Osteocyte (in vitro differentiated cells): ENCODE measurements at regions not wholly inside any gene's neighbourhood (a gene's known extent, or its start where the extent isn't known, plus 50 kb on each side); places are given as distances from the start of the nearest gene placed in this dataset.

Experiments used
- DNase-seq: peaks from one replicate; pipeline ENCODE4 v3.0.0; 2021; ENCODE audit warnings: mixed read lengths; ENCODE audit not compliant: unreplicated experiment; ENCODE audit errors: extremely low spot score
- H3K27ac Mint-ChIP-seq: one replicate; pipeline ENCODE4 v1.8.0; 2021; ENCODE audit warnings: mild to moderate bottlenecking, mixed read lengths; ENCODE audit not compliant: unreplicated experiment
- H3K27me3 Mint-ChIP-seq: one replicate; pipeline ENCODE4 v1.8.0; 2021; ENCODE audit warnings: mixed read lengths; ENCODE audit not compliant: unreplicated experiment
- H3K36me3 Mint-ChIP-seq: one replicate; pipeline ENCODE4 v1.8.0; 2021; ENCODE audit warnings: mixed read lengths; ENCODE audit not compliant: unreplicated experiment
- H3K4me1 Mint-ChIP-seq: one replicate; pipeline ENCODE4 v1.8.0; 2021; ENCODE audit warnings: mixed read lengths; ENCODE audit not compliant: unreplicated experiment
- H3K4me3 Mint-ChIP-seq: one replicate; pipeline ENCODE4 v1.8.0; 2021; ENCODE audit warnings: mild to moderate bottlenecking, moderate library complexity, mixed read lengths; ENCODE audit not compliant: unreplicated experiment
- H3K9me3 Mint-ChIP-seq: one replicate; pipeline ENCODE4 v1.8.0; 2021; ENCODE audit warnings: mixed read lengths; ENCODE audit not compliant: unreplicated experiment
- CTCF ChIP-seq: fragments of 200-600 bp; sonication (generic); IDR thresholded peaks from 2 replicates; pipeline ENCODE4 v1.5.0; 2021; ENCODE audit warnings: antibody characterized with exemption, mild to moderate bottlenecking, moderate library complexity

DNA sequence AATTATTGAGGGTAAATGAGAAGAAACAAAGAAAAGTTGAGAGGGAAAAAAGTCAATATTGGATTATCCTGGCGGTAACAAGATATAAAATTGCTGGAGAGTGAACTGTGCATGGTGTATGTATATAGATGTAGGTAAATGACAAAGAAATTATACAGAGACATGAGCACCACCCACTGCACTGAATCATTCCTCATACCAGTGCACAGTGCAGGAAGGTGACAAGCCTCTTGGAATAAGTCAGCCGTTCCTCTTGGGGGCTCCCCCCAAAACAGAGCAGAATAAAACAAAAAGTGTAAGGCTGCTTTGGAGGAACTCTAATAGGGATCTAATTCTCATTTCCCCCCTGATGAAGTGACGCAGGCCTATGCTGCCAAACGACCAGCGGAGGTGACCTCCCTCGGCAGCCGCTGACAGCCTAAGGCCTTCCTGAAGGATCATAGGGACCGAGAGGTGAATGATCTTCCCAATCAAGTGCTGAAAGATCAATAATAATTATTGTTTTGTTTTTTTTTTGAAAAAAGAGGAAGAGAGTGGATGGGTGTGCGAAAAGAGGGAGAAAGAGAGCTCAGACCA, 245.0 kb downstream of the PSAT1 start:
- no peak overlapping the region for H3K27ac Mint-ChIP-seq
- no peaks in the 10 kb centered on the region for H3K9me3 Mint-ChIP-seq
- H3K4me3 Mint-ChIP-seq: no peak overlapping the region
- H3K36me3 Mint-ChIP-seq: no peaks in the 10 kb centered on the region
- no peak for TF ChIP-seq CTCF
- peaks cover 2% of the 10 kb centered on the region for H3K4me1 Mint-ChIP-seq
- no peak for DNase-seq
- no peaks in the 10 kb centered on the region for H3K27me3 Mint-ChIP-seq

DNA sequence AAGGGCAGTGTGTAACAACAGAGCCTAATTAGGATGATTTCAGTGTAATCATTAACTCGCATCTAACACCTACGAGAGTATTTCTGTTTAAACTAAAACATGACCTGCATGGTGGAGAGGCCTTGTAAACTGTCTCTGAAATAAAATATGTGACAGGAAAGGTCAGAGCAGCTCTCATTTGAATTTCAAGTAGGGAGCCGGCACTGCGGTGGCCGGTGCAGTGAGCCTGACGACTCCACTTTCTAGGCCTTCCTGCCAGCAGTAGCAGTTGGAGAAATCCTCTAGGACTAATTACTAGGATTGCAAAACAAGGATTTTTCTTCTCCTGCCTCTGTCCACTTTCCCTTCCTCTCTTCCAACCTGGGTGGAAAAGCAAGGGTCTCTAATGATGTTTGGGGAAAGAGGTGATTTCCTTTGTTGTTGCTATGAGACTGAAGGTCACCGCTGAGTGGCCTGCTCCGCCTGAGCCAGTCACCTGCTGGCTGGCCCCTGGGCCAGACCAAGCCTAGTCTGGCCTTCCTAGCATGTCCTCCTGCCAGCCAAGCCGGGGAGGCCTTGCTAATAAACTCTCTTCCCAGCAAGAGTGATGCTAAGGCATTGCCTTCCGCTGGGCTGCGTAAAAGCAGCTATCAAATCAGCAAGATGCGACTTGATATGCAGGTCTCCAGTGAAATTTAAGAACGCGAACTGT, 245.7 kb downstream of the PSAT1 start:
- Mint-ChIP-seq H3K27me3 (no peaks in the 10 kb centered on the region), H3K4me1 (peaks cover 7% of the 10 kb centered on the region), H3K27ac (no peak overlapping the region), H3K4me3 (no peak overlapping the region), H3K9me3 (no peaks in the 10 kb centered on the region), H3K36me3 (no peaks in the 10 kb centered on the region)
- no peak for TF ChIP-seq CTCF
- DNase-seq: no peak

GRCh38 chr9:78543353-78543752, 246.4 kb downstream of the PSAT1 start:
- no peaks in the 10 kb centered on the region for H3K27me3 Mint-ChIP-seq
- no peaks in the 10 kb centered on the region for H3K36me3 Mint-ChIP-seq
- TF ChIP-seq CTCF: no peak
- DNase-seq: no peak
- H3K27ac Mint-ChIP-seq: no peak overlapping the region
- H3K4me1 Mint-ChIP-seq: peaks cover 13% of the 10 kb centered on the region
- no peak overlapping the region for H3K4me3 Mint-ChIP-seq
- H3K9me3 Mint-ChIP-seq: no peaks in the 10 kb centered on the region

GRCh38 chr9:78544230-78544629, 247.3 kb downstream of the PSAT1 start:
- Mint-ChIP-seq H3K4me3 (no peak overlapping the region), H3K9me3 (no peaks in the 10 kb centered on the region), H3K36me3 (no peaks in the 10 kb centered on the region), H3K27me3 (no peaks in the 10 kb centered on the region), H3K27ac (no peak overlapping the region), H3K4me1 (peaks cover 13% of the 10 kb centered on the region)
- no peak for DNase-seq
- TF ChIP-seq CTCF: no peak

- TF ChIP-seq CTCF: no peak
- Mint-ChIP-seq H3K9me3 (no peaks in the 10 kb centered on the region), H3K4me1 (peaks cover 13% of the 10 kb centered on the region), H3K36me3 (no peaks in the 10 kb centered on the region), H3K27ac (peak overlapping the region; percentile 62), H3K27me3 (no peaks in the 10 kb centered on the region), H3K4me3 (no peak overlapping the region)
- no peak for DNase-seq
Observed at GRCh38 chr9:78547831-78548230, 250.9 kb downstream of the PSAT1 start.
